IPS-15b (cell line): ENCODE measurements at regions not wholly inside any gene's neighbourhood (a gene's known extent, or its start where the extent isn't known, plus 50 kb on each side); places are given as distances from the start of the nearest gene placed in this dataset.

Source experiments
- H3K27me3 ChIP-seq: one replicate; pipeline ENCODE4 v1.6.1; 2013; ENCODE audit warnings: low read length; ENCODE audit not compliant: control insufficient read depth, insufficient read depth
- H3K36me3 ChIP-seq: one replicate; pipeline ENCODE4 v1.6.1; 2013; ENCODE audit warnings: low read length; ENCODE audit not compliant: control insufficient read depth, insufficient read depth
- H3K4me1 ChIP-seq: one replicate; pipeline ENCODE4 v1.6.1; 2013; ENCODE audit warnings: mild to moderate bottlenecking, low read length; ENCODE audit not compliant: control insufficient read depth, insufficient read depth
- H3K4me3 ChIP-seq: one replicate; pipeline ENCODE4 v1.5.1; 2013; ENCODE audit warnings: low read depth, low read length
- H3K9ac ChIP-seq: one replicate; pipeline ENCODE4 v1.6.1; 2013; ENCODE audit warnings: low read depth, mild to moderate bottlenecking, low read length
- H3K9me3 ChIP-seq: one replicate; pipeline ENCODE4 v1.6.1; 2013; ENCODE audit warnings: mild to moderate bottlenecking, low read length; ENCODE audit not compliant: control insufficient read depth, insufficient read depth

GRCh38 chr16:48450367-48450766 is 65.2 kb upstream of the SIAH1 start:
- no peak overlapping the region for H3K4me3 ChIP-seq
- H3K36me3 ChIP-seq = no peaks in the 10 kb centered on the region
- H3K27me3 ChIP-seq = no peaks in the 10 kb centered on the region
- H3K9ac ChIP-seq = no peak overlapping the region
- H3K9me3 ChIP-seq = no peaks in the 10 kb centered on the region
- H3K4me1 ChIP-seq = no peaks in the 10 kb centered on the region

GRCh38 chr16:48448841-48449481 is 63.7 kb upstream of the SIAH1 start:
- H3K4me1 ChIP-seq = peaks cover 3% of the 10 kb centered on the region
- no peaks in the 10 kb centered on the region for H3K9me3 ChIP-seq
- no peaks in the 10 kb centered on the region for H3K36me3 ChIP-seq
- no peaks in the 10 kb centered on the region for H3K27me3 ChIP-seq
- no peak overlapping the region for H3K4me3 ChIP-seq
- H3K9ac ChIP-seq = no peak overlapping the region

GRCh38 chr16:48447940-48448536 is 62.8 kb upstream of the SIAH1 start:
- no peak overlapping the region for H3K9ac ChIP-seq
- H3K4me3 ChIP-seq = no peak overlapping the region
- no peaks in the 10 kb centered on the region for H3K36me3 ChIP-seq
- no peaks in the 10 kb centered on the region for H3K9me3 ChIP-seq
- H3K27me3 ChIP-seq = no peaks in the 10 kb centered on the region
- H3K4me1 ChIP-seq = peaks cover 3% of the 10 kb centered on the region

GRCh38 chr16:48447428-48447827 is 62.2 kb upstream of the SIAH1 start:
- Histone ChIP-seq H3K4me1 (peaks cover 3% of the 10 kb centered on the region), H3K4me3 (no peak overlapping the region), H3K27me3 (no peaks in the 10 kb centered on the region), H3K36me3 (no peaks in the 10 kb centered on the region), H3K9ac (no peak overlapping the region), H3K9me3 (no peaks in the 10 kb centered on the region)

- Histone ChIP-seq H3K36me3 (no peaks in the 10 kb centered on the region), H3K4me1 (peaks cover 3% of the 10 kb centered on the region), H3K9ac (no peak overlapping the region), H3K4me3 (no peak overlapping the region), H3K27me3 (no peaks in the 10 kb centered on the region), H3K9me3 (no peaks in the 10 kb centered on the region)
Measured at GRCh38 chr16:48446534-48446920, 61.3 kb upstream of the SIAH1 start.

GRCh38 chr16:48445782-48446533 is 60.7 kb upstream of the SIAH1 start:
- Histone ChIP-seq H3K4me1 (peaks cover 3% of the 10 kb centered on the region), H3K9me3 (no peaks in the 10 kb centered on the region), H3K36me3 (no peaks in the 10 kb centered on the region), H3K4me3 (no peak overlapping the region), H3K27me3 (no peaks in the 10 kb centered on the region), H3K9ac (no peak overlapping the region)

- Histone ChIP-seq H3K27me3 (no peaks in the 10 kb centered on the region), H3K4me1 (peaks cover 3% of the 10 kb centered on the region), H3K36me3 (no peaks in the 10 kb centered on the region), H3K9ac (peak overlapping the region; percentile 26), H3K9me3 (no peaks in the 10 kb centered on the region), H3K4me3 (no peak overlapping the region)
Measured at GRCh38 chr16:48444574-48444973, 59.4 kb upstream of the SIAH1 start.

- H3K9ac ChIP-seq = no peak overlapping the region
- H3K27me3 ChIP-seq = no peaks in the 10 kb centered on the region
- no peak overlapping the region for H3K4me3 ChIP-seq
- peaks cover 3% of the 10 kb centered on the region for H3K4me1 ChIP-seq
- H3K9me3 ChIP-seq = no peaks in the 10 kb centered on the region
- no peaks in the 10 kb centered on the region for H3K36me3 ChIP-seq
Measured at GRCh38 chr16:48442379-48442778, 57.2 kb upstream of the SIAH1 start.

- Histone ChIP-seq H3K36me3 (no peaks in the 10 kb centered on the region), H3K27me3 (no peaks in the 10 kb centered on the region), H3K4me1 (peaks cover 3% of the 10 kb centered on the region), H3K9me3 (no peaks in the 10 kb centered on the region), H3K4me3 (no peak overlapping the region), H3K9ac (no peak overlapping the region)
Measured at GRCh38 chr16:48441863-48442279, 56.7 kb upstream of the SIAH1 start.

GRCh38 chr16:48441106-48441505 is 55.9 kb upstream of the SIAH1 start:
- H3K9ac ChIP-seq = no peak overlapping the region
- peaks cover 3% of the 10 kb centered on the region for H3K4me1 ChIP-seq
- no peaks in the 10 kb centered on the region for H3K27me3 ChIP-seq
- no peaks in the 10 kb centered on the region for H3K9me3 ChIP-seq
- H3K4me3 ChIP-seq = no peak overlapping the region
- H3K36me3 ChIP-seq = no peaks in the 10 kb centered on the region

- Histone ChIP-seq H3K27me3 (no peaks in the 10 kb centered on the region), H3K9me3 (no peaks in the 10 kb centered on the region), H3K4me3 (no peak overlapping the region), H3K9ac (no peak overlapping the region), H3K4me1 (peaks cover 2% of the 10 kb centered on the region), H3K36me3 (no peaks in the 10 kb centered on the region)
Measured at GRCh38 chr16:48438414-48438813, 53.2 kb upstream of the SIAH1 start.

GRCh38 chr16:48435906-48436305 is 50.7 kb upstream of the SIAH1 start:
- H3K4me3 ChIP-seq = no peak overlapping the region
- H3K27me3 ChIP-seq = no peaks in the 10 kb centered on the region
- H3K36me3 ChIP-seq = no peaks in the 10 kb centered on the region
- no peak overlapping the region for H3K9ac ChIP-seq
- peaks cover 12% of the 10 kb centered on the region for H3K4me1 ChIP-seq
- H3K9me3 ChIP-seq = no peaks in the 10 kb centered on the region
